ENCODE measurements at regions not wholly inside any gene's neighbourhood (a gene's known extent, or its start where the extent isn't known, plus 50 kb on each side); places are given as distances from the start of the nearest gene placed in this dataset.
"Not testable (repeated sequence)": the region's sequence is repeated elsewhere in the genome, so short reads cannot be mapped to it uniquely, and the experiment has no call there.

DNA sequence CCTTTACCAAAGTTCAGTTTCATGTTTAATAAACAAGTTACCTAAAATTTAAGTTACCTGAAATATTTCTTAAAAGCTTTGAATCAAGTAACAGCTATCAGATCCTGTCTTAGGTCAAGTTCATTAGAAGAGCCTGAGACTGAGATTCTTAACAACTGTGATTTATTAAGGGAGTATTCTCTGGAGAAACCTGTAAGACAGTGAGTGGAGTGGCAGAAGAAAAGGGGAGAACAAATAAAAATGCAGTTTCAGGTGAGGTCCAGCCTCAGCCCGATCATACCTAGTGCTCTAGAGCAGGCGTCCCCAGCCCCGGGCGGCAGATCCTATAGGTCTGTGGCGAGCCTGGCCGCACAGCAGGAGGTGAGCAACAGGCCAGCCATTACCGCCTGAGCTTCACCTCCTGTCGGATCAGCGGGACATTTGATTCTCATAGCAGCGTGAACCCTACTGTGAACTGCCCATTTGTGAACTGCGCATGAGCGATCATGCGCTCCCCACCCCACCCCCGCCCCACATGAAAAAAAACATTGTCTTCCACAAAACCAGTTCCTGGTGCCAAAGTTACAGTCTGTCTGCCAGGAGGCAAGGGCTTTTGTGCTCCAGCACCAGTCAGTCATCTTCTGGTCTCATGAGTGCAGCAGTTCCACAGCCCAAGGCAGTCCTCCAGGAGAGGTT is 59.2 kb upstream of the ADGRB3 start:
- ATAC-seq (replicated peaks; ENCODE audit: extremely low read depth, poor library complexity, severe bottlenecking) (no peak), DNase-seq (ENCODE audit: low spot score in 2 of 2) (no peak)
- H3K27ac Mint-ChIP-seq (ENCODE audit: low read depth), result no peak overlapping the region

GRCh38 chr6:68572975-68573374 is 62.1 kb upstream of the ADGRB3 start:
- ATAC-seq (replicated peaks; ENCODE audit: extremely low read depth, poor library complexity, severe bottlenecking) (no peak), DNase-seq (ENCODE audit: low spot score in 2 of 2) (no peak)
- H3K4me3 Mint-ChIP-seq, result no peak overlapping the region
- H3K27ac Mint-ChIP-seq (ENCODE audit: low read depth), result no peak overlapping the region
- H3K4me1 Mint-ChIP-seq, result no peaks in the 10 kb centered on the region
- no peaks in the 10 kb centered on the region for H3K36me3 Mint-ChIP-seq (ENCODE audit: insufficient read depth)
- no peaks in the 10 kb centered on the region for H3K27me3 Mint-ChIP-seq
- peaks cover 29% of the 10 kb centered on the region for H3K9me3 Mint-ChIP-seq

More for the DNA sequence above, 59.2 kb upstream of the ADGRB3 start:
- Mint-ChIP-seq H3K4me1 (no peaks in the 10 kb centered on the region), H3K27me3 (no peaks in the 10 kb centered on the region), H3K9me3 (peaks cover 19% of the 10 kb centered on the region), H3K4me3 (no peak overlapping the region), H3K36me3 (ENCODE audit: insufficient read depth) (no peaks in the 10 kb centered on the region)

- H3K9me3 Mint-ChIP-seq, result peaks cover 29% of the 10 kb centered on the region
- H3K36me3 Mint-ChIP-seq (ENCODE audit: insufficient read depth), result no peaks in the 10 kb centered on the region
- DNase-seq (ENCODE audit: low spot score in 2 of 2), result no peak
- ATAC-seq (replicated peaks; ENCODE audit: extremely low read depth, poor library complexity, severe bottlenecking), result no peak
- no peak overlapping the region for H3K4me3 Mint-ChIP-seq
- H3K27me3 Mint-ChIP-seq, result no peaks in the 10 kb centered on the region
- no peak overlapping the region for H3K27ac Mint-ChIP-seq (ENCODE audit: low read depth)
- no peaks in the 10 kb centered on the region for H3K4me1 Mint-ChIP-seq
These were observed 62.6 kb upstream of the ADGRB3 start for GRCh38 chr6:68572525-68572924.

DNA sequence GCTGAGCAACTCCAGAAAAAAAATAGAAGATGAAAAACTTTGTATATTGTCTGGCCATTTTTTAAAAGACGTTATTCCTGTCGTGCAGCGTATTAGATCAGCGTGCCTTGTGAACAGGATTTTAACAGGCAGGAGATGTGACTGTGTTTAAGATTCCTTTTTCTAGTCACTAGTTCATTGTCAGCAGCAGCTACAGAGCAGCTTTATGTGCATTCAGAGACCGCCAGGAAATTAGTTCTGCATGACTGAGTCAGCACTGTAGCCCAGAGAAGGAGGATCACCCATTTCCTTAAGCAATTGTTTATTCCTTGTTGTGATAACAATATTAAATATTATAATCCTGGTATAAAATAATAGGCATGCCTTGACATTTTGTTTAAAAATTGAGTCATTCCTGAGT is 75.4 kb upstream of the ADGRB3 start:
- Mint-ChIP-seq H3K4me3 (no peak overlapping the region), H3K27ac (ENCODE audit: low read depth) (no peak overlapping the region), H3K9me3 (peaks cover 21% of the 10 kb centered on the region), H3K27me3 (no peaks in the 10 kb centered on the region), H3K36me3 (ENCODE audit: insufficient read depth) (no peaks in the 10 kb centered on the region), H3K4me1 (no peaks in the 10 kb centered on the region)
- ATAC-seq (replicated peaks; ENCODE audit: extremely low read depth, poor library complexity, severe bottlenecking) (no peak), DNase-seq (ENCODE audit: low spot score in 2 of 2) (no peak)

DNA sequence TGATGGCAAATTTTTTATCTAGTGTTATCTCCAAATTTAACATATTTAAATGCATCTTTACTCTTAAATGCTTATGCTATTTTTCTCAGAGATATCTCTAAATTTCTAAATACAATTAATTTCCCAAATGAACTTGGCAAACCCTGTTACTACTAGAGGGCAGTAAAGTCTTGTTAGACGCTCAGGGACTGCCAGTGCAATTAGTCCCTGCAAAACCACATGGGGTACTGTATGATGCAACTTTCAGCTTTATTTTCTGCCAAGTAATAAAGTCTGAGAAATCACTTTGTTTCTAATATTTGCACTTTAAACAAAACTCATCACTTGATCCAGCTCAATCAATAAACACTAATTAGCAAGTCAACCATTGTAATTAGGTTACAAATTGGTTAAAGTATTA is 76.0 kb upstream of the ADGRB3 start:
- Mint-ChIP-seq H3K9me3 (peaks cover 21% of the 10 kb centered on the region), H3K27ac (ENCODE audit: low read depth) (no peak overlapping the region), H3K4me1 (no peaks in the 10 kb centered on the region), H3K27me3 (no peaks in the 10 kb centered on the region), H3K4me3 (no peak overlapping the region), H3K36me3 (ENCODE audit: insufficient read depth) (no peaks in the 10 kb centered on the region)
- no peak for DNase-seq (ENCODE audit: low spot score in 2 of 2)
- ATAC-seq (replicated peaks; ENCODE audit: extremely low read depth, poor library complexity, severe bottlenecking), result no peak

DNA sequence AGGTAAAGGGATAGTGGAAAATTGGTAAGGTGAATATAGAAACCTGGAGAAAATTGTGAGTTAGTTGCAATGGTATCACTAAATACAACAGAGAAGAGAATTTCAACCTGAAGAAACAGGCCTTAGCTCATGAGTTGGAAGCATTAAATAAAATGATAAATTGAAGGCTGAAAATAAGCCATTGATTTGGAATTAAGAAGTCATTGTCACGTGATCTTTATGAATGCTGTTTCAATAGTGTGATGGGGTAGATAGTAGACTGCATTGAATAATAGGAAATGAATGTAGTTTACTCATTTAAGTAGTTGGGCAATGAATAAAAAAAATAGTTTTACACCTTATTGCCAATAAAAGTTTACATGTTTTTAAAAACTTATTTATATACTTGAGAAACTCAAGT is 88.5 kb upstream of the ADGRB3 start:
- peaks cover 24% of the 10 kb centered on the region for H3K9me3 Mint-ChIP-seq
- H3K4me1 Mint-ChIP-seq, result no peaks in the 10 kb centered on the region
- H3K36me3 Mint-ChIP-seq (ENCODE audit: insufficient read depth), result no peaks in the 10 kb centered on the region
- DNase-seq (ENCODE audit: low spot score in 2 of 2) (no peak), ATAC-seq (replicated peaks; ENCODE audit: extremely low read depth, poor library complexity, severe bottlenecking) (no peak)
- no peak overlapping the region for H3K27ac Mint-ChIP-seq (ENCODE audit: low read depth)
- H3K27me3 Mint-ChIP-seq, result no peaks in the 10 kb centered on the region
- H3K4me3 Mint-ChIP-seq, result no peak overlapping the region

DNA sequence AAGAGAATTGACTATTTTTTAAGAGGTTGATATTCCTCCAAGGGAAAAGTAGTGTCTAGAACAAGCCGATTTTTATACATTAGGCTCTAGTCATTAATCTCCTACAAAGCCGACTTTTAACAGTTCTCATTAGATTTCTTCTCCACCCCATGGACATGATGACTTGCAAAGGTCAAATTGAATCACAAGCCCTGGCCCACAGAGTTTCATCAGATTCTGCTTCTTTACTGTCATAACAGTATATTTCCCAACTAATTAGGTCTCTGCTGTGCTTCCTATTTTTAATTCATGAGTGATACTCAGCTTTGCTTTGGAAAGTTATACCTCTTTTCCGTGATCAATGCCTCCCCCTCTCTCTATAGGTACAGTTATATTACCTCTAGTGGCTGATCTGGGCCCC is 90.6 kb upstream of the ADGRB3 start:
- no peak overlapping the region for H3K4me3 Mint-ChIP-seq
- no peaks in the 10 kb centered on the region for H3K36me3 Mint-ChIP-seq (ENCODE audit: insufficient read depth)
- H3K27ac Mint-ChIP-seq (ENCODE audit: low read depth), result no peak overlapping the region
- H3K9me3 Mint-ChIP-seq, result peaks cover 17% of the 10 kb centered on the region
- no peaks in the 10 kb centered on the region for H3K4me1 Mint-ChIP-seq
- no peak for ATAC-seq (replicated peaks; ENCODE audit: extremely low read depth, poor library complexity, severe bottlenecking)
- no peak for DNase-seq (ENCODE audit: low spot score in 2 of 2)
- no peaks in the 10 kb centered on the region for H3K27me3 Mint-ChIP-seq

DNA sequence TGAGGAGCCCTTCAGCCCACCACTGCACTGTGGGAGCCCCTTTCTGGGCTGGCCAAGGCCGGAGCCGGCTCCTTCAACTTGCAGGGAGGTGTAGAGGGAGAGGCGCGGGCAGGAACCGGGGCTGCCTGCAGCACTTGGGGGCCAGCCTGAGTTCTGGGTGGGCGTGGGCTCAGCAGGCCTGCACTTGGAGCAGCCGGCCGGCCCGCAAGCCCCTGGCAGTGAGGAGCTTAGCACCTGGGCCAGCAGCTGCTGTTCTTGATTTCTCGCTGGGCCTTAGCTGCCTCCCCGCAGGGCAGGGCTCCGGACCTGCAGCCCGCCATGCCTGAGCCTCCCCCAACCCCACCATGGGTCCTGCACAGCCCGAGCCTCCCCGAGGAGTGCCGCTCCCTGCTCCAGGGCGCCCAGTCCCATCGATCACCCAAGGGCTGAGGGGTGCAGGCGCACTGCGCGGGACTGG is 101.7 kb upstream of the ADGRB3 start:
- DNase-seq (ENCODE audit: low spot score in 2 of 2) (no peak), ATAC-seq (replicated peaks; ENCODE audit: extremely low read depth, poor library complexity, severe bottlenecking) (no peak)
- no peak overlapping the region for H3K27ac Mint-ChIP-seq (ENCODE audit: low read depth)
- no peaks in the 10 kb centered on the region for H3K36me3 Mint-ChIP-seq (ENCODE audit: insufficient read depth)
- H3K4me3 Mint-ChIP-seq, result no peak overlapping the region
- no peaks in the 10 kb centered on the region for H3K4me1 Mint-ChIP-seq
- H3K9me3 Mint-ChIP-seq, result peaks cover 8% of the 10 kb centered on the region
- no peaks in the 10 kb centered on the region for H3K27me3 Mint-ChIP-seq

DNA sequence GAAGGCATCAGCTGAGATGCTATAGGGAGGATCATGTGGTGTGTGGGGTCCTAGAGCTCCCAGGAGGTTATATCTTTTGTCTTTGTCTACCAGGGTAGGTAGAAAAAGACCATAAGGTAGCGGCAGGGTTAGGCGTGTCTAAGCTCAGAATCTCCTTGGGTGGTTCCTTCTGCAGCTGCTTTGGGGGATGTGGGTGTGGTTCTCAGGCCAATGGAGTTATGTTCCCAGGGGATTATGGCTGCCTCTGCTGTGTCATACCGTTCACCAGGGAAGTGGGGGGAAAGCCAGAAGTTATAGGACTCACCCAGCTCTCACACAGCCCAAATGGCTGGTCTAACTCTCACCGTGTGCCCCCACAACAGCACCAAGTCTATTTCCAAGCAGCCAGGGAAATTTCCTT is 107.4 kb upstream of the ADGRB3 start:
- Mint-ChIP-seq H3K4me1 (no peaks in the 10 kb centered on the region), H3K27me3 (no peaks in the 10 kb centered on the region), H3K4me3 (no peak overlapping the region), H3K36me3 (ENCODE audit: insufficient read depth) (no peaks in the 10 kb centered on the region), H3K9me3 (peaks cover 13% of the 10 kb centered on the region), H3K27ac (ENCODE audit: low read depth) (no peak overlapping the region)
- ATAC-seq (replicated peaks; ENCODE audit: extremely low read depth, poor library complexity, severe bottlenecking) (no peak), DNase-seq (ENCODE audit: low spot score in 2 of 2) (no peak)

- H3K9me3 Mint-ChIP-seq, result peaks cover 26% of the 10 kb centered on the region
- ATAC-seq (replicated peaks; ENCODE audit: extremely low read depth, poor library complexity, severe bottlenecking) (no peak), DNase-seq (ENCODE audit: low spot score in 2 of 2) (no peak)
- no peak overlapping the region for H3K27ac Mint-ChIP-seq (ENCODE audit: low read depth)
- H3K36me3 Mint-ChIP-seq (ENCODE audit: insufficient read depth), result no peaks in the 10 kb centered on the region
- H3K4me1 Mint-ChIP-seq, result no peaks in the 10 kb centered on the region
- no peaks in the 10 kb centered on the region for H3K27me3 Mint-ChIP-seq
- no peak overlapping the region for H3K4me3 Mint-ChIP-seq
These were observed 128.2 kb upstream of the ADGRB3 start for GRCh38 chr6:68506911-68507310.

- Mint-ChIP-seq H3K4me3 (no peak overlapping the region), H3K9me3 (peaks cover 26% of the 10 kb centered on the region), H3K36me3 (ENCODE audit: insufficient read depth) (no peaks in the 10 kb centered on the region), H3K27me3 (no peaks in the 10 kb centered on the region), H3K27ac (ENCODE audit: low read depth) (no peak overlapping the region), H3K4me1 (no peaks in the 10 kb centered on the region)
- ATAC-seq (replicated peaks; ENCODE audit: extremely low read depth, poor library complexity, severe bottlenecking), result no peak
- no peak for DNase-seq (ENCODE audit: low spot score in 2 of 2)
These were observed 132.1 kb upstream of the ADGRB3 start for GRCh38 chr6:68502946-68503345.

- ATAC-seq (replicated peaks; ENCODE audit: extremely low read depth, poor library complexity, severe bottlenecking) (no peak), DNase-seq (ENCODE audit: low spot score in 2 of 2) (no peak)
- Mint-ChIP-seq H3K36me3 (ENCODE audit: insufficient read depth) (no peaks in the 10 kb centered on the region), H3K4me1 (no peaks in the 10 kb centered on the region), H3K27me3 (no peaks in the 10 kb centered on the region), H3K4me3 (no peak overlapping the region), H3K9me3 (peaks cover 4% of the 10 kb centered on the region), H3K27ac (ENCODE audit: low read depth) (no peak overlapping the region)
These were observed 137.2 kb upstream of the ADGRB3 start for GRCh38 chr6:68497927-68498326.

- not testable (repeated sequence) for DNase-seq (ENCODE audit: low spot score in 2 of 2); H3K27ac Mint-ChIP-seq (ENCODE audit: low read depth); H3K4me1 Mint-ChIP-seq; H3K4me3 Mint-ChIP-seq; H3K27me3 Mint-ChIP-seq; ATAC-seq (replicated peaks; ENCODE audit: extremely low read depth, poor library complexity, severe bottlenecking); H3K9me3 Mint-ChIP-seq; H3K36me3 Mint-ChIP-seq (ENCODE audit: insufficient read depth)
These were observed 140.2 kb upstream of the ADGRB3 start for GRCh38 chr6:68494880-68495279.

Data from central memory CD8-positive, alpha-beta T cell (primary cell).